A673 (cell line): ENCODE measurements at regions not wholly inside any gene's neighbourhood (a gene's known extent, or its start where the extent isn't known, plus 50 kb on each side); places are given as distances from the start of the nearest gene placed in this dataset.

Experiments used
- BruUV-seq: library from RNA; stranded (reverse); fragments of 400-500 nt; replicated peaks from 2 replicates; lab custom pipeline; 2021; lab: Mats Ljungman, UMichigan
- CTCF ChIA-PET: fragments of 300-600 bp; sonication (Branson Sonifier 250); formaldehyde crosslinking; loops from one replicate; lab custom pipeline; 2022; ENCODE audit warnings: antibody characterized with exemption; lab: Charles Lee
- POLR2A ChIA-PET: fragments of 300-600 bp; sonication (Branson Sonifier 250); formaldehyde crosslinking; loops from one replicate; lab custom pipeline; 2022; ENCODE audit warnings: antibody characterized with exemption; ENCODE audit not compliant: low non-redundant PET; lab: Charles Lee
- DNase-seq: peaks from one replicate; pipeline ENCODE4 v3.0.0-alpha.2; 2015; ENCODE audit warnings: low spot score
- H3K27ac ChIP-seq: fragments of 200-600 bp; sonication (generic); 2 replicates; pipeline ENCODE4 v1.5.1; 2016; ENCODE audit warnings: mixed run types, low read depth, mild to moderate bottlenecking, mixed read lengths, antibody characterized with exemption, low read length; ENCODE audit not compliant: poor library complexity, severe bottlenecking
- H3K27me3 ChIP-seq: fragments of 200-600 bp; sonication (generic); replicated peaks from 2 replicates; pipeline ENCODE4 v1.6.1; 2017; ENCODE audit warnings: mixed run types, low read depth, mild to moderate bottlenecking, mixed read lengths, antibody characterized with exemption, low read length; ENCODE audit not compliant: insufficient read depth, poor library complexity
- H3K36me3 ChIP-seq: fragments of 200-600 bp; sonication (generic); 2 replicates; pipeline ENCODE4 v1.6.1; 2016; ENCODE audit warnings: mixed run types, mild to moderate bottlenecking, mixed read lengths, antibody characterized with exemption, low read length; ENCODE audit not compliant: insufficient read depth, poor library complexity, severe bottlenecking
- H3K4me1 ChIP-seq: fragments of 200-600 bp; sonication (generic); 2 replicates; pipeline ENCODE4 v1.6.1; 2017; ENCODE audit warnings: mixed run types, mild to moderate bottlenecking, mixed read lengths, antibody characterized with exemption, low read length; ENCODE audit not compliant: insufficient read depth, poor library complexity, severe bottlenecking
- H3K4me3 ChIP-seq: fragments of 200-600 bp; sonication (generic); 2 replicates; pipeline ENCODE4 v1.5.1; 2016; ENCODE audit warnings: low read depth, mixed run types, mild to moderate bottlenecking, mixed read lengths, low read length; ENCODE audit not compliant: poor library complexity, severe bottlenecking
- H3K9me3 ChIP-seq: fragments of 200-600 bp; sonication (generic); 2 replicates; pipeline ENCODE4 v1.6.1; 2016; ENCODE audit warnings: mixed run types, low read depth, mild to moderate bottlenecking, mixed read lengths, antibody characterized with exemption, low read length; ENCODE audit not compliant: poor library complexity, severe bottlenecking
- EZH2 ChIP-seq: fragments of 200-600 bp; sonication (generic); IDR thresholded peaks from 2 replicates; pipeline ENCODE4 v1.6.1; 2017; ENCODE audit warnings: borderline replicate concordance, low read depth, mild to moderate bottlenecking, mixed read lengths, antibody characterized with exemption, low read length; ENCODE audit not compliant: poor library complexity, severe bottlenecking
- intact Hi-C: fragments of 100-400 bp; cut with micrococcal nuclease; formaldehyde crosslinking; loops from one replicate; pipeline ENCODE4 v1.10.0; 2022; ENCODE audit not compliant: unreplicated experiment
- TF ChIP-seq, protein P1 (sequence below): fragments of 300-800, 200-600 bp; sonication (generic); conservative IDR thresholded peaks from 2 replicates; pipeline ENCODE4 v1.5.1; 2017; ENCODE audit warnings: low read depth, mild to moderate bottlenecking, antibody characterized with exemption, low read length, moderate library complexity, mixed read lengths

DNA sequence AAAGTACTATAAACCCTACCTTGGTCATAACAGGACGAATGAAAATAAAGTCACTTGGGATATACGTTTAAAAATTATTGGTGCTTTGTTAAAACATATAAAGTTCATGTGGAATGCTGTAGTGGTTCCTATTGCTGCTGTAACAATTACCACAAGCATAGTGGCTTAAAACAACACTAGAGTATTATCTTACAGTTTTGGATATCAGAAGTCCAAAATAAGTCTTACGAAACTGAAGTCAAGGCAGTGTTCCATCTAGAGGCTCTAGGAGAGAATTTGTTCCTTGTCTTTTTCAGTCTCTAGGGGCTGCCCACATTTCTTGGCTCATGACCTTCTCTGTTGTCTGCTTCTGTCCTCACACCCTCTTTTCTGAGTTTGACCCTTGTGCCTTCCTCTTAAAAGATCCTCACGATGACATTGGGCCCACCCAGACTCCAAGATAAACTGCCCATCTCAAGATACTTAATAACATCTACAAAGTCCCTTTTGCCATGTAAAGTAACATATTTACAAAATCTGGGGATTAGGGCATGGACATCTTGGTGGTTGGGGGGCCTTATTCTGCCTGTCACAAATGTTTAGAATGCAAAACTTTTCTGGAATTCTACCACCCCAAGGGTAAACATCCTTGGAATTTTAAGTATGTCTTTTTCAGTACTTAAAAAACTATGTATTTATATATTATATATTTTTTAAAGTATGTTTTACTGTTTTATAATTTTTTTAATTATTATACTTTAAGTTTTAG, 178.1 kb downstream of the ETNK1 start:
- BruUV-seq = no TSS peak
- DNase-seq = no peak
- intact Hi-C loops = no loop called here

DNA sequence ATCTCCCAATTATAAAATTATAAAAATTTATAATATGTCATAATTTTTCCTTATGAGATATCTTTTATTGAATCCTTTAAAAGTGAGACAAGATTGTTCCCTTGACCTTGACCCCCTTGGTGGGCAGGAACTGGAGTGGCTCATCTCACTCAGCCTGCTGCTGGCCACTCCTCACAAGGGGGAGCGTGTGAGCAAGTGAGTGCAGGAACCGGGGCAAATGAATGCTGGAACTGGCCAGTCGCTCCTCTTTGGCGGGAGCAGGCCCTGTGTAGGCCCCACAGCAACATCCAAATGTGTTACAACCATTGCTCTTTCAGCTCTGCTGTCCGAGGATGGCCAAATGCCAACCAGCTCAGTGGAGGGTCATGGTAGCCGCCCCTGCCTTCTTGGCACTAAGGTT, 178.8 kb downstream of the ETNK1 start:
- CTCF ChIA-PET = no interaction called here
- intact Hi-C loops = no loop called here
- BruUV-seq = no TSS peak

More for the DNA sequence above, 178.1 kb downstream of the ETNK1 start:
- Histone ChIP-seq H3K4me3 (no peak overlapping the region), H3K9me3 (no peaks in the 10 kb centered on the region), H3K27me3 (no peaks in the 10 kb centered on the region), H3K27ac (no peak overlapping the region), H3K4me1 (no peaks in the 10 kb centered on the region), H3K36me3 (no peaks in the 10 kb centered on the region)
- CTCF ChIA-PET = no interaction called here
- POLR2A ChIA-PET = no interaction called here
- TF ChIP-seq, protein P1, sequence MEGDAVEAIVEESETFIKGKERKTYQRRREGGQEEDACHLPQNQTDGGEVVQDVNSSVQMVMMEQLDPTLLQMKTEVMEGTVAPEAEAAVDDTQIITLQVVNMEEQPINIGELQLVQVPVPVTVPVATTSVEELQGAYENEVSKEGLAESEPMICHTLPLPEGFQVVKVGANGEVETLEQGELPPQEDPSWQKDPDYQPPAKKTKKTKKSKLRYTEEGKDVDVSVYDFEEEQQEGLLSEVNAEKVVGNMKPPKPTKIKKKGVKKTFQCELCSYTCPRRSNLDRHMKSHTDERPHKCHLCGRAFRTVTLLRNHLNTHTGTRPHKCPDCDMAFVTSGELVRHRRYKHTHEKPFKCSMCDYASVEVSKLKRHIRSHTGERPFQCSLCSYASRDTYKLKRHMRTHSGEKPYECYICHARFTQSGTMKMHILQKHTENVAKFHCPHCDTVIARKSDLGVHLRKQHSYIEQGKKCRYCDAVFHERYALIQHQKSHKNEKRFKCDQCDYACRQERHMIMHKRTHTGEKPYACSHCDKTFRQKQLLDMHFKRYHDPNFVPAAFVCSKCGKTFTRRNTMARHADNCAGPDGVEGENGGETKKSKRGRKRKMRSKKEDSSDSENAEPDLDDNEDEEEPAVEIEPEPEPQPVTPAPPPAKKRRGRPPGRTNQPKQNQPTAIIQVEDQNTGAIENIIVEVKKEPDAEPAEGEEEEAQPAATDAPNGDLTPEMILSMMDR = no peak
- no peak for TF ChIP-seq EZH2

DNA sequence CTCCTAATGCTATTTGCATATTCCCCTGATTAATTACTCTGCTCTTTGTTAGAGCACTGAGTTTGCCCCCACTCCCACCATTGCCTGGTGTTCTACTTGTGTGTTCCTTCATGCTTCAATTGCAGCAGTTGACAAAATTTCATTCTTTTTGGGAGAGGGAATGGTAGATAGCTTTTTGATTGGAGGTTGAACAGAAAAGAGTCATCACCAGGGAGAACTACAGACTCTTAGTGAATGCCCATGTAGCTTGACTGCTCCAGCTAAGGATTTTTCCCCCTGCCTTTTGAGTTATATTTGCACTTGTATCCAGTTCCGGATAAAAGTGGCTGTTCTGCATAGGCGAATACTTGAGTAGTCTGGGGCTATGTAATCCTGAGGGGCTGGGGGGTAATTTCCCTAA, 183.9 kb downstream of the ETNK1 start:
- no peak for TF ChIP-seq EZH2
- TF ChIP-seq, protein P1 = no peak
- Histone ChIP-seq H3K4me3 (no peak overlapping the region), H3K27ac (no peak overlapping the region), H3K27me3 (no peaks in the 10 kb centered on the region), H3K9me3 (no peaks in the 10 kb centered on the region), H3K4me1 (no peaks in the 10 kb centered on the region), H3K36me3 (no peaks in the 10 kb centered on the region)
- POLR2A ChIA-PET = no interaction called here
- no TSS peak for BruUV-seq
- intact Hi-C loops = no loop called here
- DNase-seq = no peak
- CTCF ChIA-PET = no interaction called here

More for the DNA sequence above, 178.8 kb downstream of the ETNK1 start:
- TF ChIP-seq, protein P1 = no peak
- no peak for TF ChIP-seq EZH2
- Histone ChIP-seq H3K4me3 (no peak overlapping the region), H3K27ac (no peak overlapping the region), H3K27me3 (no peaks in the 10 kb centered on the region), H3K36me3 (no peaks in the 10 kb centered on the region), H3K4me1 (no peaks in the 10 kb centered on the region), H3K9me3 (no peaks in the 10 kb centered on the region)
- DNase-seq = no peak
- POLR2A ChIA-PET = no interaction called here
